Loucy (cell line): ENCODE measurements at regions not wholly inside any gene's neighbourhood (a gene's known extent, or its start where the extent isn't known, plus 50 kb on each side); places are given as distances from the start of the nearest gene placed in this dataset.

Experiments
- EZH2phosphoT487 ChIP-seq: fragments of 200-600 bp; IDR thresholded peaks from 2 replicates; pipeline ENCODE4 v1.6.1; 2018; ENCODE audit warnings: antibody characterized with exemption, mild to moderate bottlenecking, moderate library complexity, borderline replicate concordance
- TF ChIP-seq, protein P1 (sequence below): fragments of 200-600 bp; sonication (generic); conservative IDR thresholded peaks from 2 replicates; pipeline ENCODE4 v1.5.1; 2014; ENCODE audit warnings: mild to moderate bottlenecking, antibody characterized with exemption, low read length

DNA sequence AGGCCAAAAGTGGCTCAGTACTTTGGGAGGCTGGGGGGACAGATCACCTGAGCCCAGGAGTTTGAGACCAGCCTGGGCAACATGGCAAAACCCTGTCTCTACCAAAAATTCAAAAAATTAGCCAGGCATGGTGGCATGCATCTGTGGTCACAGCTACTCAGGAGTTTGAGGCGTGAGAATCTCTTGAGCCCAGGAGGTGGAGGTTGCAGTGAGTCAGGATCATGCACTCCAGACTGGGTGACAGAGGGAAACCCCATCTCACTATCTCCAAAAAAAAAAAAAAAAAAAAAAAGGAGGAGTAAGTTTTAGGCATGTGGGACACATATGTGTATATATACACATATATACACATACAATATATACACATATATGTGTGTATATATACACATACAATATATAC lies 165.3 kb upstream of the DPYD start:
- TF ChIP-seq, protein P1, sequence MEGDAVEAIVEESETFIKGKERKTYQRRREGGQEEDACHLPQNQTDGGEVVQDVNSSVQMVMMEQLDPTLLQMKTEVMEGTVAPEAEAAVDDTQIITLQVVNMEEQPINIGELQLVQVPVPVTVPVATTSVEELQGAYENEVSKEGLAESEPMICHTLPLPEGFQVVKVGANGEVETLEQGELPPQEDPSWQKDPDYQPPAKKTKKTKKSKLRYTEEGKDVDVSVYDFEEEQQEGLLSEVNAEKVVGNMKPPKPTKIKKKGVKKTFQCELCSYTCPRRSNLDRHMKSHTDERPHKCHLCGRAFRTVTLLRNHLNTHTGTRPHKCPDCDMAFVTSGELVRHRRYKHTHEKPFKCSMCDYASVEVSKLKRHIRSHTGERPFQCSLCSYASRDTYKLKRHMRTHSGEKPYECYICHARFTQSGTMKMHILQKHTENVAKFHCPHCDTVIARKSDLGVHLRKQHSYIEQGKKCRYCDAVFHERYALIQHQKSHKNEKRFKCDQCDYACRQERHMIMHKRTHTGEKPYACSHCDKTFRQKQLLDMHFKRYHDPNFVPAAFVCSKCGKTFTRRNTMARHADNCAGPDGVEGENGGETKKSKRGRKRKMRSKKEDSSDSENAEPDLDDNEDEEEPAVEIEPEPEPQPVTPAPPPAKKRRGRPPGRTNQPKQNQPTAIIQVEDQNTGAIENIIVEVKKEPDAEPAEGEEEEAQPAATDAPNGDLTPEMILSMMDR: no peak
- TF ChIP-seq EZH2phosphoT487: no peak
